ENCODE measurements at regions not wholly inside any gene's neighbourhood (a gene's known extent, or its start where the extent isn't known, plus 50 kb on each side); places are given as distances from the start of the nearest gene placed in this dataset.
"Not testable (repeated sequence)": the region's sequence is repeated elsewhere in the genome, so short reads cannot be mapped to it uniquely, and the experiment has no call there.

DNA sequence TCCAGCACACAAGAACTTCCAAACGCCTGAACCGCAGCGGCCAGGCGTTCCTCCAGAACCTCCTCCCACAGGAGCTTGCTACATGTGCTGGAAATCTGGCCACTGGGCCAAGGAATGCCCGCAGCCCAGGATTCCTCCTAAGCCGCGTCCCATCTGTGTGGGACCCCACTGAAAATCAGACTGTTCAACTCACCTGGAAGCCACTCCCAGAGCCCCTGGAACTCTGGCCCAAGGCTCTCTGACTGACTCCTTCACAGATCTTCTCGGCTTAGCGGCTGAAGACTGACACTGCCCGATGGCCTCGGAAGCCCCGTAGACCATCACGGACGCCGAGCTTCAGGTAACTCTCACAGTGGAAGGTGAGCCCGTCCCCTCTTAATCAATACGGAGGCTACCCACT lies 130.2 kb upstream of the ADCY2 start:
- DNase-seq; intact Hi-C loops (cut with DNase I): not testable (repeated sequence)

DNA sequence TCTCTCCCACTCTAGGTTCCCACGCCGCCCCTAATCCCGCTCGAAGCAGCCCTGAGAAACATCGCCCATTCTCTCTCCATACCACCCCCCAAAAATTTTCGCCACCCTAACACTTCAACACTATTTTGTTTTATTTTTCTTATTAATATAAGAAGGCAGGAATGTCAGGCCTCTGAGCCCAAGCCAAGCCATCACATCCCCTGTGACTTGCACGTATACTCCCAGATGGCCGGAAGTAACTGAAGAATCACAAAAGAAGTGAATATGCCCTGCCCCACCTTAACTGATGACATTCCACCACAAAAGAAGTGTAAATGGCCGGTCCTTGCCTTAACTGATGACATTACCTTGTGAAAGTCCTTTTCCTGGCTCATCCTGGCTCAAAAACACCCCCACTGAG lies 127.2 kb upstream of the ADCY2 start:
- intact Hi-C loops (cut with DNase I); DNase-seq: not testable (repeated sequence)

DNA sequence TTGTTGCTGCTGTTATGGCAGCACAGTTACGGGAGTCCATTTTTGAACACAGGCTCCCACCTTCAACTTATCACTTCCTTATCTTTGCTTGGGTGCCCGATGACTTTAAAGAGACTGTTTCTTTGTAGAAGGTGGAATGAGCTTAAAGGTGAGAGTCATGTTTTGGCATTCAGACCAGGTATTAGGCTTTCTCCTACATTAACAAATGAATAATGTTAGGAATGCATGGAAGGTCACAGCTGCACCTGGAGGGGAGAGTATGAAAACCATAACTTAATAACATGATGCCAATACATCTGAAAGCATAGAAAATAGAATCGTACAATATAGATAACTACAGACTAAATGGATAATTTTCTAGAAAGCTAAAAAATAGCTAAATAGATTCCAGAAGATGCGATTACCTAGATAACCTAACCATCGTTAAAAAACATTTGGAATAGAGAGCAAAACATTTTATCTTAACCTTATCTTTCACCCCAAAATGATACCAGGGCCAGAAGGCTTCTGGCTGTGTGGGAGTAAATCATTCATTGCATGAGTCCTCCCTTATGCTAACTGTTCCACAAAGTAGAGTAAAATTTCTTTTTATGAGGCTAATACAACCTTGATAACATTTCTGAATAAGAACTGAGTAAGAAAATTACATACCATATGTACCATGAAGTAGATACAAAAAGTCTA lies 126.2 kb upstream of the ADCY2 start:
- intact Hi-C loops (cut with DNase I), result no loop called here
- no peak for DNase-seq

DNA sequence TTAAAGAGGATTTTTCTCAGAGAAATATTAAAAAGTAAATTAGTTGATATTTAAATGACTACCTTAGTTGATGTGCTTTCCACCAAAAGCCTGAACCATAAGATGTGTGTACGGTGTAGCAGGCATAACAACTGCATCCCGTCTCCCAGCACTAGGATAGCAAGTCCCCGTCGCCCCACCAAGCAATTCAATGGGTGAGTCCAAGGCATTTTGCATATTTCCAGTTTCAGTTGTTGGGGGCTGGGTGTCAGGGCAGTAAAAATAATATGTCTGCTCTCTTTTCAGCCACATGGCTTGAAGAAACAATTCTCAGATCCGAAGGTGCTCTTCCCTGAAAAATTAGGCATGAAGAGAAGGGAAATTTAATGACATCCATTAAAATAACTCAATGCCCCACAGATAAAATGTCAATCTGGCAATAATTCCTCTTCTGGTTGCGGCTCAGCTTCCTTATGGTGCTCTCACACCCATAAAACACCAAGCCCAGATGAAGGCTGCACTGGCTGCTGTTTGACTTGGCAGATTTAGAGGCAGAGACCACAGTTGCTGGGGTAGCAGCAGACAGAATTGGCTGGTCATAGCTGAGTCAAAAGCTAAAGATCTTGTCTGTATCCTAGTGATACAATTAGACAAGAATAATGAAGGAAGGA lies 124.4 kb upstream of the ADCY2 start:
- DNase-seq, result no peak
- intact Hi-C loops (cut with DNase I), result no loop called here

DNA sequence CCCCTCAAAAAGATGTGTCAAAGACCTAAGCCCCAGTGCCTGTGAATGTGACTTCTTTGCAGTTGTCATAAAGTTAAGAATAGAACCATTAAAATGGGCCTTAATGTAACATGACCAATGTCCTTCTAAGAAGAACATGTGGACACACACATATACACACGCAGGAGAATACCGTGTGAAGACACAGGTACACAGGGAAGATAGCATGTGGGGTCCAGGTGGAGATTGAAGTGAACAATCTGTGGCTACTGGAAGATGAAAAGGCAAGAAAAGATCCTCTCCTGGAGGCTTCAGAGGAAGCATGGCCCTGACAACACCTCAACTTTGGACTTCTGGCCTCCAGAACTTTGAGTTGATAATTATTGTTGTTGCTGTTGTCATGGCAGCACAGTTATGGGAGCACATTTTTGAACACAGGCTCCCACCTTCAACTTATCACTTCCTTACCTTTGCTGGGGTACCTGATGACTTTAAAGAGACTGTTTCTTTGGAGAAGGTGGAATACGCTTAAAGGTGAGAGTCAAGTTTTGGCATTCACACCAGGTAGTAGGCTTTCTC lies 123.5 kb upstream of the ADCY2 start:
- DNase-seq, result no peak
- intact Hi-C loops (cut with DNase I), result no loop called here

DNA sequence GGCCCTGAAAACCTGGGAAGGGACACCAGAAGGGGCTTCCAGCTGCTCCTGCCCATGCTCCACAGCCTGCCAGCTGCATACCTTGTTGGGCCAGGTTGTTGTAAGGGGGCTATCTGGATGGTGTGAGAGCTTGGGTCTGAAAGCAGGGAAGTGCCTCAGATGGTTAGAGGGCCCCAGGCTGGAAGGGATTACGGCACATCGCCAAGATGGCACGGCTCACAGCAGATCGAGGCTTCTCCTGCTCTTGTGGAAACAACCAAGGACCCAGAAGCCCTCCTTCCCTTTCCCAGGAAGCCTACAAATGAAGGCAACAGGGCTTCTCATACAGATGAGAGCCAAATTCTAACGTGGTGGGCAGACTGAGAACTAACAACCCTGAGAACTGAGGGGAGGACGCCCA lies 121.7 kb upstream of the ADCY2 start:
- DNase-seq, result no peak
- intact Hi-C loops (cut with DNase I), result no loop called here

DNA sequence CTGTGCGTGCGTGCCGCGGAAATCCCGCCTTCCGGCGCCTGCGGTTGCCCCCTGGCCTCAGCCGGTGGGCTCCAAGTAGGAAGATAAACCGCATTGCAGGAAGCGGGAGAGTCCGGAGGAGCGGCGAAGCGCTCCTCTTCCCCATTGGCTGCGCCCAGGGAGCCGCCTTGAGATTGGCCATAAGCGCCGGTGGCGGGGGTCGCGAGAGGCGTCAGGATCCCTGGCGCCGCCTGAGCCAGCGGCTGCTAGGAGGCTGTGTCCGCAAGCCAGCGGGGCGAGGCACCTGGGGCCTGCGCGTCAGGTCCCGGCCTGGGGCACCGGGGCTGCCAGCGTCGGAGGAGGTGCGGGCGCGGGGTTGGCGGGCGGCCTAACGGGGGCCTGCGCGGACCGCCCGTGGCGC lies 106.3 kb upstream of the ADCY2 start:
- DNase-seq; intact Hi-C loops (cut with DNase I): not testable (repeated sequence)

DNA sequence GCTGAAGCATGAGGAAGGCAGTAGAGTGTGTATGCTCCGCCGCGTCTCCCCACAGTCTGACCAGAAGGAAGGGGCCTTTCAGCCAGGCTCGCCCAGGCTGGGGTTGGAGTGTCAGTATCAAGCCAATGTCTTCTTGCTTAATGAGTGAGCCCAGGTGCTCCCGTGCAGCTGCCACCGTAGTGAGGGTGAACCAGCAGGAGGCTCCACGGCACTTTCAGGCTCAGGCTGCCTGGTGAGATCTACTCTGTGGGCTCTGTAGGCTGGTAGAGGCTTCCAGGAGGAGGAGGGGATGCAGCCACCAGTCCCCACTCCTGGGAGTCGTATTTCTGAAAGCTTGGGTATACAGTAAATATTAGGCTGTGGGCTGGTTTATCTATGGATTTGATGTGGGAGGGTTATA lies 98.1 kb upstream of the ADCY2 start:
- intact Hi-C loops (cut with DNase I), result not testable (repeated sequence)

DNA sequence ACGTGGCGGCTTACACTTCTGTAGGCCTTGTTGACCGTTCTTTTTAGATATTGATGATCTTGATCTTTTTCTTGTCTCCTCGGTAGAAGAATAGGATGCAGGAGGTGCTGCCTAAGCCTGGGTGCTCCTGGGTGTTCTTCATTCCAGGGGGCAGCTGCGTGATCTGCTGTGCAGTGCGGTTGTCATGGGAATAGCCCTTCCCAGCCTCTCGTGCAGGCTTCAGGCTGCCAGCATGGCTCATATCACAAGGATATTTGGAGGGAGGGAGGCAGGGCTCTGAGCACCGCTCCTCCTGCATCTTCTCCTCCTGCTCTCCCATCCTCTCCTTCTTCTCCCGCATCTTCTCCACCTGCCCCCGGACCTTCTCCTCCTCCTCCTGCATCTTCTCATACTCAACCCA lies 96.2 kb upstream of the ADCY2 start:
- DNase-seq; intact Hi-C loops (cut with DNase I): not testable (repeated sequence)

More for the DNA sequence above, 98.1 kb upstream of the ADCY2 start:
- DNase-seq, result not testable (repeated sequence)

DNA sequence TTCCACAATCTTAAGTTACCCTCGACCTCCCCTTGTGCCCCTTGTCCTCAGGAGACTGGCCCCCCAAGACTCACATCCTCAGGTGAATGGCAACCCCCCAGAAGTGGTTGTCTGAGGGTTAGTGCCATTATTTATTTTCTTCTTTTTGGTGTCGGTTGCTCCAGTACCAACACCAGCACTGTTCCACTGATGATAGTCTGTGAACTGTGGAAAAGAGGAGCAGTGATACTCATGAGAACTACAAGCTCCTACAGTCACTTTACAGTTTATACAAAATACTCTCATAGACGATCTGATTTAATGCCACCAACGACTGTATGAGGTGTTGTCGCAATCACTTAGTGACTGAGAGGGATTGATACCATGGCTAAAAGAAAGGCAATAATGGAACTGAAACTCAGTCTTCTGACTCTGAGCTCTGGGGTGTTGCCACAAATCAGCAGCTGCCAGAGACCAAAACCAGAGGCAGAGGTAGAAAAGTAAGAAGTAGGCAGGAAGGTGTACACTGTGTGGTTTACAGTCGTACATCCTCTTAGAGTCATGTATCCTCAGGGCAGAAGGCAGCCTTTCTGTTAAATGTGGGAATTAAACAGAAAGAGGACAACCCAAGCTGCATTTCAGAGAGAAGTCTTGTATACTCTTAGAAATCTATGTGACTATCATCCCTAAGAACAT lies 90.8 kb upstream of the ADCY2 start:
- DNase-seq; intact Hi-C loops (cut with DNase I): not testable (repeated sequence)

DNA sequence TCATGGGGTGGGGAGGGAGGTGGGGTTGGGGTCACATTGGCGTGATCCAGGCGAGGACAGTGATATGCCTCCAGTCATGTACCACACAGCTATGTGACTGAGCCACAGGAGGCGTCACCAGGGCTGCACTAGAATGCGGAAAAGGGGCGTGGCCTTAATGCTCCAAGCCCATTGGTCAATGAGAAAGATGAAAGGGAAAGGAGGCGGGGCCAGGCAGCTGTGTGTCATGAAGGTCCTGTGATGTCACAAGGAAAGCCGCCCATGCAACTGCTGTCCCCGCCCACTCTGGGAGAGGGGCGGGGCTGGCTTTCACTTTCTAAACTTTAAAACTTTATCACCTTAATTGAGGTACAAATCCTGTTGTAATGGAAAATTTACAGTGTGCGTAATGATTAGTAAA lies 89.4 kb upstream of the ADCY2 start:
- DNase-seq; intact Hi-C loops (cut with DNase I): not testable (repeated sequence)

DNA sequence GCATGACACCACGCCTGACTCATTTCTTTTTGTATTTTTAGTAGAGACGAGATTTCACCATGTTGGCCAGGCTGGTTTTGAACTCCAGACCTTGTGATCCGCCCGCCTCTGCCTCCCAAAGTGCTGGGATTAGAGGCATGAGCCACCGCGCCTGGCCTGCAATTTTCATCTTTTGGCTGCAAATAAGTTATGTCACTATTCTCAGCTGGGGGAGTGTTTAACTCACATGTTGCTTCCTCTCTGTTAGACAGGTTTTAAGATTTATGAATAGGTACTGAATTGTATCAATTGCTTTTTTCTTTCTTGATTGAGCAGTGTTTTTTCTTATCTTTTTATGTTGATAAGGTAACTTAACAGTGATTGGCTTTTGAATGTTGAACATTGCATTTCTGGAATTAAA lies 88.2 kb upstream of the ADCY2 start:
- DNase-seq; intact Hi-C loops (cut with DNase I): not testable (repeated sequence)

DNA sequence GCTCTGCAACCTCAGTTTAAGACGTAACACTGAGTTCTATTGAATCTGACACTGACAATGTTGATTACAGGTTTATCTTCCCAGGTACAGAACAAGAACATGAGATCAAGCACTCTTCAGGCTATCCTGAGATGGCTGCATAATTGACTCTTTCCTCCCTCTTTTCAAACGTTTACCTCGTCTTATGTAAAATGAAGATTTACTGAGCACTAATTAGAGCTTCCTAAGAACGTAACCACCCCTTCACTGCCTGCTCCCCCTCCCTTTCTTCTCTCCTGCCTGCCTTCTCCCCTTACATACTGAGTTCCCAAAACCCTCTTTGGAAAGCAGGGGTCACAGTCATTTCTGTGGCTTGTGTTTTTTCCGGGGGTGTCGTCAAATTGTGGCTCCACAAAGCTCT lies 86.2 kb upstream of the ADCY2 start:
- intact Hi-C loops (cut with DNase I), result not testable (repeated sequence)

DNA sequence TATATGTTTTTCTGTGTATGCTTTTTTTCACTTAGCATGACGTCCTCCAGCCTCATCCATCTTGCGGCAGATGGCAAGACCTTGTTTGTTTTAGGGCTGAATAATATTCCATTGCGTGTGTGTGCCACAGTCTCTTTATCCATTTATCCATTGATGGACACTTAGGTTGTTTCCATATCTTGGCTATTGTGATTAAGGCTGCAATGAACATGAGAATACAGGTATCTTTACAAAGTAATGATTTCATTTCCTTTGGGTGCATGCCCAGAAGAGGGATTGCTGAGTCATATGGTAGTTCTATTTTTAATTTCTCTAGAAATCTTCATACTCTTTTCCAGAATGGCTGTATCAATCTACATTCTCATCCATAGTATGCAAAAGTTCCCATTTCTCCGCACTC lies 85.3 kb upstream of the ADCY2 start:
- intact Hi-C loops (cut with DNase I); DNase-seq: not testable (repeated sequence)

More for the DNA sequence above, 86.2 kb upstream of the ADCY2 start:
- DNase-seq, result not testable (repeated sequence)

DNA sequence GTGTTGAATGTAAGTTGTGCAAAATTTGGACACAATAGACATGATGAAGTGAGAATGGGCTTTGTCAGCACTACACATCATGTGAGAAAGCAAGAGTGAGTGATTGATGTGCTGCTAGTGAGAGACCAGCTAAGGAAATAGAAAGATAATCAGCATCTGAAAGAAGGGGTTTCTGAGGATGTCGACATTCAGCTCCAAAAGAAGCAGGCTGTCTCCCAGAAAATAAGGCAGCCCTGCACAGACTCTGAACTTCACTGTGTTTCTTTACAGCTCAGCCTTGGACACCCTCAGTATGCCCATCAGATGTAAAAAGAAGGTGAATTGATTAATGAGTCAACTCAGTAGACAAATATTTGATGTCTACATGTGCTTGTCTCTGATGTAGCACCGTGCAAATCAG lies 80.8 kb upstream of the ADCY2 start:
- no peak for DNase-seq
- intact Hi-C loops (cut with DNase I), result no loop called here

DNA sequence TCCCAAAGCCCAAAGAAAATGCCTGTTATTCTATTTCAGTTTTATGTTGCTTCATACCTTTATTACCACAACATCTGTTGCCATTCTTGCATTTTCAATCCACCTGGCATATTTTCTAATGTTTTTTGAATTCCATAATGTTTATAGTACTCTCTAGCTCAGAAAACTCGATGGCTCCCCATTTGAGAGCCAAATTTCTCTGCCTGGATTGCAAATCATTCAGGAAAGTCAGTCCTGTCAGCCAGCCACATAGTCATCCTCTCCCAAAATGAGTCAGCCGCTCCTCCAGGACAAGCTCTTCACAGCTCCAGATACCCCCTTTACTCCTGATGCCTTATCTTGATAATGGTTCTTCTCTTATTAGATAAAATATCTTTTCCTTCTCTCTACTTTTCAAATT lies 78.2 kb upstream of the ADCY2 start:
- no peak for DNase-seq
- intact Hi-C loops (cut with DNase I), result no loop called here

DNA sequence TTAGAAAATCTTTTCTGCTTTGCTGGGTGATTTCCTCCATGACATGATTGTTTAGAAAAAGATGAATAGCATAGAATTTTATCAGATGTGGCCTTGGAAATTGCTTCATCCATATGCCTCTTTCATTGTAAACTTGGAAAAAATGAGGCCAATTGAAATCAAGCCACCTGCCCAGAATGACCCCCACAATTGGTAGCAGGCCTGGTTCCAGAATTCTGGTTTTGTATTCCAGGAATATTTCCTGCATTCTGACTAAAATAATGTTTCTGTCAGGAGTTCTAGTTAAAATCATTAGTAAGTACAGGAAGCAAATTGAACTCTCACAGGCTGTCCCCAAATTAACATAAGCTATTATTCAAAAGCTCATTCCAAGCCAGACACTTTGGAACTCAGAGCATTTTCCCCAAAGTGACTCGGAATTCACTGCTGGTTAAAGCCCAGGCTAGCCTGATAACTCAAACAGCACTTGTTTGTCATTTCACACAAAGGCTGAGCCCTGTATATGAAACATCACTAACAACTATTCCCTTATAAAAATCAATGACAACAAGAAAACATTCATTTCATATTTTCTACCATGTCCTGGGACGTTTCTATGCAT lies 75.1 kb upstream of the ADCY2 start:
- DNase-seq, result no peak
- intact Hi-C loops (cut with DNase I), result no loop called here

DNA sequence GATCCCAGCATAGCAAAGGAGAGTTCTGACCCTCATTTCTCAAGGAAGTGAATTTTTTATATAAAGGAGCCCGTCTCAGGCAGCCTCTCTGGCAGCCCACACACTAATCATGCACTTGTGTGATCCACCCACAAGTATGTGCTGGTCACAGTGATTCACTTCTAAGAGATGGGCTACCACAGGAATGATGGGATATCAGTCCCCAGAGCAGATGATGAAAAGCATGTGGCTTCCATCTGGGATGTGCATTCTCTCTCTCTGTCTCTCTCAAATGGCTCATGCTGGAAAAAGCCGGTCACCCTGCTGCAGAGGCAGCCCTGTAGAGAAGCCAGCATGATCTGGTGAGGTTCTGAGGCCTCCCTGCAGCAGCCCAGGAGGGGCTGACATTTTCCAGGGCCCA lies 74.2 kb upstream of the ADCY2 start:
- no peak for DNase-seq
- intact Hi-C loops (cut with DNase I), result no loop called here

DNA sequence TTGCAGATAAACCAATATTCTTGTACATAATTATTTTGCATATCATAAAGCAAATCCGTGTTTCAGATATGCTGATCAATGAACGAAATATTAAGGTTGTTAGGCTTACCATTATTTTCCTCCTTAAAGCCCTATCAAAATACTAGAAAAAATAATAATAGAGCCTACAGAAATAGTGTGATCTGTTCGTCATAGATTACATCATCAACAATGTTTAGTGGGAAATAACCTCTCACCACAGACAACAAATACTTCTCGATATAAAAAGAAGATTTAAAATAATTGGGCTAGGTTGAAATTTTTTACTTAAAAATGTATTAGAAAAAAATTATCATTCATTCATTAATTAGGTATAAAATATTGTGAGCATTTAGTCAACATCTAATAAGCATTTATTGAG lies 71.0 kb upstream of the ADCY2 start:
- intact Hi-C loops (cut with DNase I), result no loop called here
- no peak for DNase-seq

DNA sequence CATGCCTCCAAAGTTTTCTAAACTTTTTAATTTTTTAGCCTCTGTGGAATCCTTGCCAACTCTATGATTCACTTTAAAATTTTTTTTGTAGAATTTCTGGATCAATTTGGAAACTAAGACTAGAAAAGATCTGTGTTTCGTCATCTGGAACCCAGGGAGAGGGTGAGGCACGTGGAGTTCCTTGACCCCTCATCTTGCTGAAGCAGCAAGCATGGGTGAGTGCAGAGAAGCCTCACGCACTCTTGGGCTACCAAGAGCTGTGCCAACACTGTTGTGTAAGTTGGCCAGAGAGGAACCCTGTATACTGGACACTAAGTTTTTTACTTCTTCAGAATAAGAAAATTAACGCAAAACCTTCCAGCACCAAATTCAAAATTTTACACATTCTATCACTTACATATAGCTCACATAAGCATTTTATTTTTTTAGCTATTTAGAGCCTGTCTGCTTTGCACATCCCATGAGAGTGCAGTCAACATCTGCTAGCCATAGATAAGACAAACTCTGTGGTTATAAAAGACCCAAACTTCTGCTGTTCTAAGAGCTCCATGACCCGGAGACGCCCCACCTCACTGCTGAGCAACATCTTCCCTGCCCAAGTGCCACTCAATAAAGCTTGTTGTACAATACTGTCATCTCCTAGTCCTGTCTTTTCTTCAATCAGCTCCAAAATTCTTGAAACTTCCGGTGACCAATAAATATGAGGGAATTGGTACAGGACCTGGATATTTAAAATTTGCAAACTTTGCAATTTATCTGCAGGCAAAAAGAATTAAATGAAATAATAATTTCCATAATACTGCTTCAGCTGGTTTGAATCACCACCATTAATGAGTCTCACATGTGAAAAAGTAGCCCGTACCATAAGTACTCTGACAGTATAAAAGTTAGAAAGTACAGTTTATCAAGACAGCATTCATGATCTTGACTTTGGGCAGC lies 69.7 kb upstream of the ADCY2 start:
- no peak for DNase-seq
- intact Hi-C loops (cut with DNase I), result no loop called here
